OCI-LY7 (cell line): ENCODE measurements at regions not wholly inside any gene's neighbourhood (a gene's known extent, or its start where the extent isn't known, plus 50 kb on each side); places are given as distances from the start of the nearest gene placed in this dataset.

Experiments
- EZH2phosphoT487 ChIP-seq: fragments of 200-600 bp; sonication (generic); IDR thresholded peaks from 2 replicates; pipeline ENCODE4 v1.6.1; 2018; ENCODE audit warnings: low read depth, borderline replicate concordance, mild to moderate bottlenecking, mixed run types, antibody characterized with exemption, low read length, moderate library complexity, mixed read lengths
- TF ChIP-seq, protein P1 (sequence below): fragments of 200-600 bp; sonication (generic); conservative IDR thresholded peaks from 2 replicates; pipeline ENCODE4 v1.5.1; 2014; ENCODE audit warnings: mild to moderate bottlenecking, antibody characterized with exemption, low read length, moderate library complexity, mixed read lengths

DNA sequence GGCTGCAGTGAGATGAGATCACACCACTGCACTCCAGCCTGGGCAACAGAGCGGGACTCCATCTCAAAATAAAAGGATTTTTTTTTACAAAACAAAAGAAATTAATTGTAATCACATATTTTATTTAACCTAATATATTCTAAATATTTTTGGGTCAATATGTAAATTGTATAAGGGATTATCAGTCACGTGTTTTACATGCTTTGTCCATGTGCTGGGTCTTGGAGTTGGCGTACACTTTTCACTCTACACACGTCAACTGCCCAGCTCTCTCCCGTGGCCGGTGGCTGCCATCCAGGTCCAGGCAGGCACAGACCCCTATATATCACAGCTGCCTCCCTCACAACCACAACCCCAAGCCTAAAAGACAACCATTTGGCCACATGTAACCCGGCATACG, 68.1 kb downstream of the RBFOX3 start:
- TF ChIP-seq, protein P1, sequence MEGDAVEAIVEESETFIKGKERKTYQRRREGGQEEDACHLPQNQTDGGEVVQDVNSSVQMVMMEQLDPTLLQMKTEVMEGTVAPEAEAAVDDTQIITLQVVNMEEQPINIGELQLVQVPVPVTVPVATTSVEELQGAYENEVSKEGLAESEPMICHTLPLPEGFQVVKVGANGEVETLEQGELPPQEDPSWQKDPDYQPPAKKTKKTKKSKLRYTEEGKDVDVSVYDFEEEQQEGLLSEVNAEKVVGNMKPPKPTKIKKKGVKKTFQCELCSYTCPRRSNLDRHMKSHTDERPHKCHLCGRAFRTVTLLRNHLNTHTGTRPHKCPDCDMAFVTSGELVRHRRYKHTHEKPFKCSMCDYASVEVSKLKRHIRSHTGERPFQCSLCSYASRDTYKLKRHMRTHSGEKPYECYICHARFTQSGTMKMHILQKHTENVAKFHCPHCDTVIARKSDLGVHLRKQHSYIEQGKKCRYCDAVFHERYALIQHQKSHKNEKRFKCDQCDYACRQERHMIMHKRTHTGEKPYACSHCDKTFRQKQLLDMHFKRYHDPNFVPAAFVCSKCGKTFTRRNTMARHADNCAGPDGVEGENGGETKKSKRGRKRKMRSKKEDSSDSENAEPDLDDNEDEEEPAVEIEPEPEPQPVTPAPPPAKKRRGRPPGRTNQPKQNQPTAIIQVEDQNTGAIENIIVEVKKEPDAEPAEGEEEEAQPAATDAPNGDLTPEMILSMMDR: no peak
- no peak for TF ChIP-seq EZH2phosphoT487
